GM19239 (cell line): ENCODE measurements at regions not wholly inside any gene's neighbourhood (a gene's known extent, or its start where the extent isn't known, plus 50 kb on each side); places are given as distances from the start of the nearest gene placed in this dataset.

Experiments used
- DNase-seq: peaks from one replicate; pipeline ENCODE4 v3.0.0; 2011; ENCODE audit warnings: low spot score; ENCODE audit not compliant: insufficient read length
- FAIRE-seq: peaks from 2 replicates; lab custom pipeline; 2011; peaks lifted over from hg19 to GRCh38; lab: Jason Lieb, UNC

GRCh38 chr6:1257778-1258177, 54.1 kb upstream of the FOXQ1 start:
- no peak for FAIRE-seq
- no peak for DNase-seq

GRCh38 chr6:1256435-1257008, 55.4 kb upstream of the FOXQ1 start:
- FAIRE-seq, result no peak

DNA sequence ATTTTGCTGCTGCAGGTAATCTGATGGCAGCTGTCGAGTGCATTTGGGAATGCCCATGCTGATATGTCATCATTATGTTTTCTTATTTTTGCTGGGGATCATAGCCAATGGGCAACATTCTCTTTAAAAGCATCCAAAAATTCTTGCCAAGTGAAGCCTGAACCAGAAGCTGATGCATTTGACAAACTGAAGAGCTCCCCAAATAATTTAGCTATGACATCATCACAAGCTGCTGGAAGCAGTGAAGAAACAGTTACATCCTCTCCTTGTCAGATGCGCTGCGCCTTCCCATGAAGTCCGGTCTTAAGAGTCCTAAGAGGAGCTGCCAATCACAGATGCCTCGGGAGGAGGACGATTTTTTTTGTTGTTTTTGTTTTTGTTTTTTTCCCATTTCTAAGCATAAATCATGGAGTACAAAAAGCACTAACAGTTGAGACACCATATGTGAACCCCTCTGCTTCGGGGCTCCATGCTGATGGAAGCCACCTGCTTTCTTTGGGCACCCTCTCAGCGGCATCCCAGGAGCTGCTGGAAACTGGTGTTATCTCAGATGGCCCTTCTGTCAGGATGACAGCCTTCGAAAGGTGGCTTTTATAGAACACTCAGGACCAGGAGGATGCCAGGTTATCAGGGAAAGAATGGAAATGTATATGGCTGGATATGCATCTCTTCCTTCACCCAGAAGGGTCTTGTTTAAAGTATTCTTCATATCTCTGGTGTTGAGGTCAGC, 56.1 kb upstream of the FOXQ1 start:
- DNase-seq (no peak), FAIRE-seq (no peak)

More at GRCh38 chr6:1256435-1257008, 55.4 kb upstream of the FOXQ1 start:
- no peak for DNase-seq

DNA sequence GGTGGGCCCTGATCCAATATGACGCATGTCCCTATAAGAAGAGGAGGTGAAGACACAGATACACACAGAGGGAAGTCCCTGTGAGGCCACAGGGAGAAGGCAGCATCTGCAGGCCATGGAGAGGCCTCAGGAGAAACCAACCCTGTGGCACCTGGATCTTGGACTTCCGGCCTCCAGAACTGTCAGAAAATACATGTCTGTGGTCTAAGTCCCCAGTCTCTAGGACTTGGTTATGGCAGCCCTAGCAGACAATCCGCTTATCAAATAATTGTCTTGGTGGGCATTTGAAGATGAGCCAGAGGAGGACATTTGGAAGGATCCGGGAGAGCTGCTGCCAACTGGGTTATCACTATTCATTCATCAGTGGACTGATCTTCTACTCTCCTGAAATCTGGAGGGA, 57.6 kb upstream of the FOXQ1 start:
- FAIRE-seq, result no peak
- DNase-seq, result no peak

- FAIRE-seq, result no peak
- no peak for DNase-seq
Measured at GRCh38 chr6:1253816-1254215, 58.1 kb upstream of the FOXQ1 start.

DNA sequence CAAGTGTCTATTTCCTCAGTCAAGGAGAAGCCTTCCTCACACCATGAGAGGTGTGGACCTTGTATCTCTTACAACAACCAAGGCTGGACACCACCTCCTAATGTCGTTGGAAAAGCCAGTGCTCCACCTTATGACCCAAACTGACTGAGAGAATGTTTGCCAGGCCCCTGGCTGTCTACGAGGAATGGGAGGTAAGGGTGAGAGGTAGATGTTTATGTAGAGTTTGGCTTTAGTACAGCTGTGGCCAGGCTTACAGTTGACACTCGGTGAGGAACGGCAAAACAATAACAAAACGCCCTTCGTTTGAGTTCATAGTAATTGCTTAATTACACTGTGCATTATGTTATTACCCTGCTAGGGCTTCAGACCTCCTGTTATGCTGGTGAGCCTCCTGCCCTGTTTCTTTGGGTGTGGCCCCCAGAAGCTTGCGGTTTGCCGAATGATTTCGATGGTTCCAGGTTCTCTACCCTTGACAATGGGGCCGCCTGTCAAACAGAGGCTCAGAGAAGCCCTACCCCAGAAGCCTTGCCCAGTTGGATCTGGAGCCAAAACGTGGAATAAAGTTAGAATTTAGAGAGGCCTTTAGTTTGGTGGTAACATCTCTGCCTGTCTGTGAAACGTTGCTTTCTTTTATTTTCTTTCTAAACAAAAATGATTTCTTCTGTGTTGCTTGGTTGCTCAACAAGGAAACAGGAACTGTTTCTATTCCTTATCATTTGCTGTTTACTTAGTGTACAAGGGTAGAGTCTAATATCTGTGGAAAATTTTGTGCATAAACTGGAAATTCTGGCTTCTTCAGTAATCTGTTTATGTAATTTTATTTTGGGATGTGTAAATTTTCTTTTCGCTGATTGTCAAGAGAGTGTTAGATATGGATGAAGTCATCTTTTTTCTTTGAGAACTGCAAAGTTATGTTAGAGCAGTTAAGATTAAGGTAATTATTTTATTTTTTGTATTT, 60.4 kb upstream of the FOXQ1 start:
- no peak for DNase-seq
- no peak for FAIRE-seq

GRCh38 chr6:1250489-1251197, 61.3 kb upstream of the FOXQ1 start:
- DNase-seq, result no peak
- FAIRE-seq, result no peak

GRCh38 chr6:1247894-1248293, 64.0 kb upstream of the FOXQ1 start:
- DNase-seq (no peak), FAIRE-seq (no peak)

- DNase-seq, result no peak
- FAIRE-seq, result no peak
Measured at GRCh38 chr6:1247056-1247455, 64.8 kb upstream of the FOXQ1 start.

GRCh38 chr6:1244941-1245340, 67.0 kb upstream of the FOXQ1 start:
- no peak for FAIRE-seq
- no peak for DNase-seq

- DNase-seq (no peak), FAIRE-seq (no peak)
Measured at GRCh38 chr6:1244278-1244677, 67.6 kb upstream of the FOXQ1 start.

- no peak for FAIRE-seq
Measured at GRCh38 chr6:1242446-1242845, 69.5 kb upstream of the FOXQ1 start.

GRCh38 chr6:1242021-1242420, 69.9 kb upstream of the FOXQ1 start:
- DNase-seq (no peak), FAIRE-seq (no peak)

More at GRCh38 chr6:1242446-1242845, 69.5 kb upstream of the FOXQ1 start:
- DNase-seq, result no peak

DNA sequence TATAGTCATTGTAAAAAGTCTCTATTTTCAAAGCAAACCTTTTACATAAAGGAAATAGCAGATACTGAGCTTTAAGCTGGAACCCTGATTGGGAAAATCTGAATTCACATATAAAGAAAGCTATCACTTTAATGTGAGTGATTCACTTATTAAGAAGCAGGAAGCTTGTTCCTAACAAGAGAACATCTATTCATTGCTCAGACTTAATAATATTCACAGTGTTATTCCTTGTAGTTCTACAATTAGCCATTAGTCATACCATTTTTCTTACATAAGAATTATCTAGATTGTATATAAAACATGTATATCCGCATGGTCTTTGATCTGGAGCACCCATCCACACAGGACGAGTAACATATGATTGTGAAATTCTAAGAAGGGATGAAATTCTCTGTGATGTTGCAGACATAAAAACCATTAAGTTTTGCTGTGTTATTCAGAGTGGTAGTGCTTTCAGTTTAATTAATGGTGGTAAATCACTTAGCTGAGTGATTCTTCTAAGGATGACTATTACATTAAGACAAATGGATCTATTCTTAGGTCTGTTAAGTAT, 71.1 kb upstream of the FOXQ1 start:
- DNase-seq (no peak), FAIRE-seq (no peak)

DNA sequence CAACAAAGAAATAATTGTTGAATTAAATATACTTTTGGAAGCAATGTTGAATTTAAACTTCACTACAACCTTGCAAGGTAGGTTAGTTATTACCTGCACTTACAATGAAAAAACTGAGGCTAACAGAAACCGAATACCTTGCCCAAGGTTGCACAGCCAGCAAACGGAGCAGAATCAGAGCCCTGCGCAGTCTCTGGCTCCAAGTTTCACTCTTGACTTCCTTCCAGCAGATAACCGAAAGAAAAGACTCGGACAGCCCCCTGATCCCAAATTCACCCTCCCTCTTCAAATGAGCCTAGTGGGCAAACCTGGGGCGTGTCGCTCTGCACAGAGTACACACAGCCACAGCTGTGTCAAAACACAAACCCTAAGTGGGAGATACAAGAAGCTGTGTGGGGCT, 72.1 kb upstream of the FOXQ1 start:
- FAIRE-seq (no peak), DNase-seq (no peak)

GRCh38 chr6:1238040-1238439, 73.9 kb upstream of the FOXQ1 start:
- DNase-seq (no peak), FAIRE-seq (no peak)

DNA sequence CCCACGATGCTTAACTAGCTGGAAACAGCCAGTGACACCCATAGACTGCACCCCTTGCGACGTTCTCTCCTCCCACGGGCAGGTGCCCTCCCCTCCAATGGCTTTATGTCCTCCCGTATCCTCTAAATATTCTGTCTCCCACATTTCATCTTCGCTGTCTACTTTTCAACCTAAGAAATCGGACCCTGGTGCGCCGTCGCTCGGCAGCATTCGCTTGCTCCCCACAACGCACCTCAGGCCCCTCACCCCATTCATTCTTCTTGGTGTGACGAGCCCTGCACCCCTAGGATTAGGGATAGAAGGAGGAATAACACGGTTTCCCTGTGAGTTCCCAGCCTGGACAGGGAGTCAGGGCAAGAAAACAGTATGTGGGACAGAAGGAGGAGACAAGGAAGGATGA, 74.3 kb upstream of the FOXQ1 start:
- DNase-seq (no peak), FAIRE-seq (no peak)

GRCh38 chr6:1235825-1236224, 76.1 kb upstream of the FOXQ1 start:
- no peak for DNase-seq
- FAIRE-seq, result no peak

GRCh38 chr6:1233924-1234323, 78.0 kb upstream of the FOXQ1 start:
- DNase-seq (no peak), FAIRE-seq (no peak)

GRCh38 chr6:1232578-1232977, 79.3 kb upstream of the FOXQ1 start:
- DNase-seq, result no peak
- no peak for FAIRE-seq
